Nephron progenitor cell (in vitro differentiated cells): ENCODE measurements at regions not wholly inside any gene's neighbourhood (a gene's known extent, or its start where the extent isn't known, plus 50 kb on each side); places are given as distances from the start of the nearest gene placed in this dataset.

ENCODE experiments used
- DNase-seq: peaks from one replicate; pipeline ENCODE4 v3.0.0; 2021
- H3K27ac Mint-ChIP-seq: 2 replicates; pipeline ENCODE4 v1.8.0; 2021; ENCODE audit warnings: mild to moderate bottlenecking, moderate library complexity, mixed read lengths
- H3K27me3 Mint-ChIP-seq: 2 replicates; pipeline ENCODE4 v1.8.0; 2021; ENCODE audit warnings: mild to moderate bottlenecking, low read depth, mixed read lengths; ENCODE audit not compliant: poor library complexity
- H3K36me3 Mint-ChIP-seq: 2 replicates; pipeline ENCODE4 v1.8.0; 2021; ENCODE audit warnings: low read depth, mixed read lengths
- H3K4me1 Mint-ChIP-seq: 2 replicates; pipeline ENCODE4 v1.8.0; 2021; ENCODE audit warnings: mixed read lengths
- H3K4me3 Mint-ChIP-seq: 2 replicates; pipeline ENCODE4 v1.8.0; 2021; ENCODE audit warnings: mild to moderate bottlenecking, moderate library complexity, mixed read lengths
- H3K9me3 Mint-ChIP-seq: 2 replicates; pipeline ENCODE4 v1.8.0; 2021; ENCODE audit warnings: mild to moderate bottlenecking, moderate library complexity, mixed read lengths
- TF ChIP-seq, protein P1 (sequence below): fragments of 200-600 bp; sonication (generic); IDR thresholded peaks from 2 replicates; pipeline ENCODE4 v1.5.0; 2021; ENCODE audit warnings: antibody characterized with exemption

DNA sequence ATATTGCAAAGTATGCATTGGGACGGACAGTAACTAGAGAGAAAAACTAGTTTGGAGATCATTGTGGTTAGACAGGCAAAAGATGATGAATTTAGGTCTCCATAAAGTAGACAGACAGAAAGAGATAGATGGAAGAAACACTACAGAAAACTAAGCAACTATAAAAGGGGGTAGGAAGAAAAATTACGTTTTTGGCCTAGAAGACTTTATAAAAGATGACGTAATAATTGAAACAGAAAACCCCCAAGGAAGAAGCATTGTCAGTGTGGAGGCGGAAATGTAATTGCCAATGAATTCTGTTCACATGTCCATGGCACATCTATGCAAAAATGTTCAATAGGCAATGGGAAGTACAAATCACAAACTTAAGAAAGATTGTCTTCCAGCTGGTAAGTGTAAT is 1211.5 kb upstream of the ZEB2 start:
- TF ChIP-seq, protein P1, sequence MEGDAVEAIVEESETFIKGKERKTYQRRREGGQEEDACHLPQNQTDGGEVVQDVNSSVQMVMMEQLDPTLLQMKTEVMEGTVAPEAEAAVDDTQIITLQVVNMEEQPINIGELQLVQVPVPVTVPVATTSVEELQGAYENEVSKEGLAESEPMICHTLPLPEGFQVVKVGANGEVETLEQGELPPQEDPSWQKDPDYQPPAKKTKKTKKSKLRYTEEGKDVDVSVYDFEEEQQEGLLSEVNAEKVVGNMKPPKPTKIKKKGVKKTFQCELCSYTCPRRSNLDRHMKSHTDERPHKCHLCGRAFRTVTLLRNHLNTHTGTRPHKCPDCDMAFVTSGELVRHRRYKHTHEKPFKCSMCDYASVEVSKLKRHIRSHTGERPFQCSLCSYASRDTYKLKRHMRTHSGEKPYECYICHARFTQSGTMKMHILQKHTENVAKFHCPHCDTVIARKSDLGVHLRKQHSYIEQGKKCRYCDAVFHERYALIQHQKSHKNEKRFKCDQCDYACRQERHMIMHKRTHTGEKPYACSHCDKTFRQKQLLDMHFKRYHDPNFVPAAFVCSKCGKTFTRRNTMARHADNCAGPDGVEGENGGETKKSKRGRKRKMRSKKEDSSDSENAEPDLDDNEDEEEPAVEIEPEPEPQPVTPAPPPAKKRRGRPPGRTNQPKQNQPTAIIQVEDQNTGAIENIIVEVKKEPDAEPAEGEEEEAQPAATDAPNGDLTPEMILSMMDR: no peak
- Mint-ChIP-seq H3K9me3 (no peaks in the 10 kb centered on the region), H3K4me1 (no peaks in the 10 kb centered on the region), H3K36me3 (no peaks in the 10 kb centered on the region), H3K27me3 (no peaks in the 10 kb centered on the region), H3K4me3 (no peak overlapping the region), H3K27ac (no peak overlapping the region)
- no peak for DNase-seq

DNA sequence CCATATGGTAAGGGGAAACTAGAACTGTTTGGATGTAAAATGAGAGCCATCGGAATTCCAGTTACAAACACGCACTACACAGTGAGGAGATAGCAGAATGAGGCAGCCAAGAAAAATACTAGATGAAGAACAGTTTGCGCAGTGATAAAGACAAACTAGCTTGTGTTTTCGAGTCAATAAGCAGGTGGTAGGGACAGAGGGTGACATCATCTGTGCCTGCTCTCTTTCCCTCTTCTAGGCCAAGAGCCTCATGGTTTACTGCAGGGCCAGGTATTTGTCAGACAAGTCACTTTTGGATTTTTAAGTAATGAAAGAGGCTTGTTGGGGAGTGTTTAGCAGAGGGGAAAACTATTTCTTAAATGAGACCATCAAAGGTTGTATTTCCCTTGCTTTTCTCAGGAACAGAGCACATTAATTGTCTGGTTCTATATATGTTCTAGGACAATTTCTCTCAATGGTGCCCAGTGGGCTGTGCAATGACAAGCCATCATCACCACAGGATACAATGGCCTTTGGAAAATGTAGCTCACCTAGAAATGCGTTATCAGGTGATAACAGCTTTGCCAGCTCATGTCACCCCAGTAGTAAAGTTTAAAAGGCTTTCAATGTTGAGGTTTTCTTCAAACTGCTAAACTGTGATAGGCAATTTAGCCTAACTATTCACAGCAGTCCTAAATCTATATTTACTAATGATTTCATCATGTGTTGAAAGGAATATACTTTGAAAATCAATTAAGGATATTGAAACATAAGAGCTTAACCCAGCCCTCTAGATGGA is 1210.3 kb upstream of the ZEB2 start:
- Mint-ChIP-seq H3K27me3 (no peaks in the 10 kb centered on the region), H3K36me3 (no peaks in the 10 kb centered on the region), H3K4me1 (no peaks in the 10 kb centered on the region), H3K9me3 (no peaks in the 10 kb centered on the region), H3K27ac (no peak overlapping the region), H3K4me3 (no peak overlapping the region)
- DNase-seq: no peak
- TF ChIP-seq, protein P1: no peak

- Mint-ChIP-seq H3K27me3 (no peaks in the 10 kb centered on the region), H3K27ac (no peak overlapping the region), H3K4me1 (no peaks in the 10 kb centered on the region), H3K36me3 (no peaks in the 10 kb centered on the region), H3K9me3 (no peaks in the 10 kb centered on the region), H3K4me3 (no peak overlapping the region)
- TF ChIP-seq, protein P1: no peak
- DNase-seq: no peak
These were observed 1209.6 kb upstream of the ZEB2 start for GRCh38 chr2:145729481-145729880.

- no peaks in the 10 kb centered on the region for H3K27me3 Mint-ChIP-seq
- TF ChIP-seq, protein P1: no peak
- no peak overlapping the region for H3K27ac Mint-ChIP-seq
- no peaks in the 10 kb centered on the region for H3K4me1 Mint-ChIP-seq
- no peaks in the 10 kb centered on the region for H3K9me3 Mint-ChIP-seq
- no peaks in the 10 kb centered on the region for H3K36me3 Mint-ChIP-seq
- H3K4me3 Mint-ChIP-seq: no peak overlapping the region
- DNase-seq: no peak
These were observed 1208.6 kb upstream of the ZEB2 start for GRCh38 chr2:145728511-145728910.

- Mint-ChIP-seq H3K9me3 (no peaks in the 10 kb centered on the region), H3K36me3 (no peaks in the 10 kb centered on the region), H3K4me1 (no peaks in the 10 kb centered on the region), H3K4me3 (no peak overlapping the region), H3K27ac (no peak overlapping the region), H3K27me3 (no peaks in the 10 kb centered on the region)
- no peak for DNase-seq
- TF ChIP-seq, protein P1: no peak
These were observed 1206.0 kb upstream of the ZEB2 start for GRCh38 chr2:145725876-145726275.

GRCh38 chr2:145724311-145724898 is 1204.5 kb upstream of the ZEB2 start:
- TF ChIP-seq, protein P1: no peak
- Mint-ChIP-seq H3K27ac (no peak overlapping the region), H3K4me1 (no peaks in the 10 kb centered on the region), H3K9me3 (peaks cover 3% of the 10 kb centered on the region), H3K27me3 (no peaks in the 10 kb centered on the region), H3K4me3 (no peak overlapping the region), H3K36me3 (no peaks in the 10 kb centered on the region)
- no peak for DNase-seq
